ENCODE measurements at regions not wholly inside any gene's neighbourhood (a gene's known extent, or its start where the extent isn't known, plus 50 kb on each side); places are given as distances from the start of the nearest gene placed in this dataset.

DNA sequence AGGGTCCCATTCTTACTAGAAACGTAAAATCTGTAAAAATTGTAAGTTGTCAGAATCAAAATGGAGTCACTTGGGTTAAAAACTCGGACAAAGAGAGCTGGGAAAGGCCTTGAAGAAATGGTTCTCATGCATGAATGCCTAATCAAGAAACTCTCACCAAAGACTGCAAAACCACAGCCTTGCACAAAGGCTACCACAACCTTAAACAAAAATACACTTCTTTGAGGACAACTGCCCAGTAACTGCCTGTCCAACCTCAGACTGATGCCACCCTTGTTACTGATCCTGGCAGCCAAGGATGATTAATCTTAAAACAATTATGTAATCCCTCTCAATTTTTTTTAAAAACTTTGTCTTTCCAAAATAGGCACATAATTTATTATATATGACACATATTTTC, 299.3 kb downstream of the CCDC85A start:
- no peak for TF ChIP-seq CEBPB (IDR thresholded peaks at IDR 0.05; ENCODE audit: low read depth, low read length)
- no peak for TF ChIP-seq MAX (IDR thresholded peaks at IDR 0.05)
- TF ChIP-seq RAD21 (IDR thresholded peaks at IDR 0.05 in 1 of 2, conservative IDR thresholded peaks at IDR 0.05 in 1 of 2; ENCODE audit: low read depth in 2 of 2, low read length in 2 of 2): no peak
- TF ChIP-seq TBP (IDR thresholded peaks at IDR 0.05; ENCODE audit: low read depth, low read length): no peak
- TF ChIP-seq, protein P1, sequence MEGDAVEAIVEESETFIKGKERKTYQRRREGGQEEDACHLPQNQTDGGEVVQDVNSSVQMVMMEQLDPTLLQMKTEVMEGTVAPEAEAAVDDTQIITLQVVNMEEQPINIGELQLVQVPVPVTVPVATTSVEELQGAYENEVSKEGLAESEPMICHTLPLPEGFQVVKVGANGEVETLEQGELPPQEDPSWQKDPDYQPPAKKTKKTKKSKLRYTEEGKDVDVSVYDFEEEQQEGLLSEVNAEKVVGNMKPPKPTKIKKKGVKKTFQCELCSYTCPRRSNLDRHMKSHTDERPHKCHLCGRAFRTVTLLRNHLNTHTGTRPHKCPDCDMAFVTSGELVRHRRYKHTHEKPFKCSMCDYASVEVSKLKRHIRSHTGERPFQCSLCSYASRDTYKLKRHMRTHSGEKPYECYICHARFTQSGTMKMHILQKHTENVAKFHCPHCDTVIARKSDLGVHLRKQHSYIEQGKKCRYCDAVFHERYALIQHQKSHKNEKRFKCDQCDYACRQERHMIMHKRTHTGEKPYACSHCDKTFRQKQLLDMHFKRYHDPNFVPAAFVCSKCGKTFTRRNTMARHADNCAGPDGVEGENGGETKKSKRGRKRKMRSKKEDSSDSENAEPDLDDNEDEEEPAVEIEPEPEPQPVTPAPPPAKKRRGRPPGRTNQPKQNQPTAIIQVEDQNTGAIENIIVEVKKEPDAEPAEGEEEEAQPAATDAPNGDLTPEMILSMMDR (IDR thresholded peaks at IDR 0.05; ENCODE audit: control extremely low read depth in 1 of 3, insufficient read depth in 1 of 3, low read depth in 1 of 3, low read length in 3 of 3): no peak

Data from H1 (cell line).